WTC11 (cell line): ENCODE measurements at regions not wholly inside any gene's neighbourhood (a gene's known extent, or its start where the extent isn't known, plus 50 kb on each side); places are given as distances from the start of the nearest gene placed in this dataset.

Experiments used
- ATAC-seq: fragments of 200-7000 bp; cut with Tn5 transposase; 2 replicates; pipeline ENCODE4 v1.10.0; 2021; ENCODE audit warnings: mild to moderate bottlenecking, moderate library complexity
- CTCF ChIA-PET: fragments of 300-600 bp; sonication (Branson Sonifier 250); formaldehyde crosslinking; loops from one replicate; lab custom pipeline; 2021; ENCODE audit warnings: antibody characterized with exemption; lab: Charles Lee
- POLR2A ChIA-PET: fragments of 350-600 bp; sonication (Branson Sonifier 250); formaldehyde crosslinking; loops from one replicate; lab custom pipeline; 2021; ENCODE audit warnings: antibody characterized with exemption; lab: Charles Lee
- DNase-seq: peaks from one replicate; pipeline ENCODE4 v3.0.0; 2021; ENCODE audit warnings: low spot score
- H3K27ac Mint-ChIP-seq: 2 replicates; pipeline ENCODE4 v1.8.0; 2021; ENCODE audit warnings: mixed read lengths
- H3K27me3 Mint-ChIP-seq: 2 replicates; pipeline ENCODE4 v1.8.0; 2021; ENCODE audit warnings: low read depth, mild to moderate bottlenecking, moderate library complexity, mixed read lengths
- H3K36me3 Mint-ChIP-seq: 2 replicates; pipeline ENCODE4 v1.8.0; 2021; ENCODE audit warnings: mixed read lengths
- H3K4me1 Mint-ChIP-seq: 2 replicates; pipeline ENCODE4 v1.8.0; 2022; ENCODE audit warnings: mixed read lengths
- H3K4me3 Mint-ChIP-seq: 2 replicates; pipeline ENCODE4 v1.8.0; 2021; ENCODE audit warnings: mild to moderate bottlenecking, moderate library complexity, mixed read lengths
- H3K9me3 Mint-ChIP-seq: 2 replicates; pipeline ENCODE4 v1.8.0; 2021; ENCODE audit warnings: mixed read lengths
- CREM ChIP-seq: sonication (generic); formaldehyde crosslinking; IDR thresholded peaks from 2 replicates; pipeline ENCODE4 v1.8.1; 2022; ENCODE audit warnings: mild to moderate bottlenecking, missing genetic modification reagents, moderate library complexity
- E2F4 ChIP-seq: sonication (generic); formaldehyde crosslinking; IDR thresholded peaks from 2 replicates; pipeline ENCODE4 v1.8.1; 2022; ENCODE audit warnings: low read depth, mild to moderate bottlenecking, moderate library complexity, missing genetic modification reagents, borderline replicate concordance
- FOXP4 ChIP-seq: sonication (generic); formaldehyde crosslinking; IDR thresholded peaks from 2 replicates; pipeline ENCODE4 v1.8.0; 2022; ENCODE audit warnings: mild to moderate bottlenecking, missing genetic modification reagents
- JAZF1 ChIP-seq: fragments of 250-450 bp; sonication (Bioruptor Pico); IDR thresholded peaks from 2 replicates; pipeline ENCODE4 v1.9.0; 2021; ENCODE audit warnings: moderate library complexity, mild to moderate bottlenecking, inconsistent platforms
- KAT7 ChIP-seq: sonication (generic); formaldehyde crosslinking; IDR thresholded peaks from 2 replicates; pipeline ENCODE4 v1.8.1; 2023; ENCODE audit warnings: missing genetic modification reagents, mild to moderate bottlenecking, borderline replicate concordance
- NFYB ChIP-seq: sonication (generic); formaldehyde crosslinking; conservative IDR thresholded peaks from 2 replicates; pipeline ENCODE4 v1.8.0; 2022; ENCODE audit warnings: low read depth, missing genetic modification reagents
- NR1H2 ChIP-seq: sonication (generic); formaldehyde crosslinking; IDR thresholded peaks from 2 replicates; pipeline ENCODE4 v1.9.0; 2021; ENCODE audit warnings: mild to moderate bottlenecking, moderate library complexity, missing genetic modification reagents
- SOX15 ChIP-seq: fragments of 250-450 bp; sonication (Bioruptor Pico); IDR thresholded peaks from 2 replicates; pipeline ENCODE4 v1.9.0; 2021; ENCODE audit warnings: mild to moderate bottlenecking
- SP1 ChIP-seq: sonication (generic); formaldehyde crosslinking; conservative IDR thresholded peaks from 2 replicates; pipeline ENCODE4 v1.8.1; 2022; ENCODE audit warnings: missing genetic modification reagents
- TP53 ChIP-seq: sonication (generic); formaldehyde crosslinking; IDR thresholded peaks from 2 replicates; pipeline ENCODE4 v1.8.1; 2023; ENCODE audit warnings: mild to moderate bottlenecking, missing genetic modification reagents
- ZBTB43 ChIP-seq: sonication (generic); formaldehyde crosslinking; IDR thresholded peaks from 2 replicates; pipeline ENCODE4 v1.8.1; 2023; ENCODE audit warnings: mild to moderate bottlenecking, missing genetic modification reagents
- ZNF425 ChIP-seq: fragments of 250-450 bp; sonication (Bioruptor Pico); conservative IDR thresholded peaks from 2 replicates; pipeline ENCODE4 v1.9.0; 2021; ENCODE audit warnings: mild to moderate bottlenecking
- ZNF512 ChIP-seq: sonication (generic); formaldehyde crosslinking; IDR thresholded peaks from 2 replicates; pipeline ENCODE4 v1.8.1; 2022; ENCODE audit warnings: missing genetic modification reagents, borderline replicate concordance
- ZNF671 ChIP-seq: fragments of 250-450 bp; sonication (Bioruptor Pico); IDR thresholded peaks from 2 replicates; pipeline ENCODE4 v1.8.0; 2021; ENCODE audit warnings: mild to moderate bottlenecking
- TF ChIP-seq, protein P1 (sequence below): fragments of 250-450 bp; sonication (Bioruptor Pico); IDR thresholded peaks from 2 replicates; pipeline ENCODE4 v1.9.0; 2021; ENCODE audit warnings: mild to moderate bottlenecking, borderline replicate concordance
- TF ChIP-seq, protein P2 (sequence below): sonication (generic); formaldehyde crosslinking; IDR thresholded peaks from 2 replicates; pipeline ENCODE4 v1.8.1; 2022; ENCODE audit warnings: mild to moderate bottlenecking, missing genetic modification reagents, moderate library complexity, borderline replicate concordance
- TF ChIP-seq, protein P3 (sequence below): sonication (generic); formaldehyde crosslinking; IDR thresholded peaks from 2 replicates; pipeline ENCODE4 v1.8.0; 2023; ENCODE audit warnings: missing genetic modification reagents, mild to moderate bottlenecking, borderline replicate concordance
- TF ChIP-seq, protein P4 (sequence below): sonication (generic); formaldehyde crosslinking; IDR thresholded peaks from 2 replicates; pipeline ENCODE4 v1.8.1; 2023; ENCODE audit warnings: mild to moderate bottlenecking, missing genetic modification reagents, moderate library complexity

DNA sequence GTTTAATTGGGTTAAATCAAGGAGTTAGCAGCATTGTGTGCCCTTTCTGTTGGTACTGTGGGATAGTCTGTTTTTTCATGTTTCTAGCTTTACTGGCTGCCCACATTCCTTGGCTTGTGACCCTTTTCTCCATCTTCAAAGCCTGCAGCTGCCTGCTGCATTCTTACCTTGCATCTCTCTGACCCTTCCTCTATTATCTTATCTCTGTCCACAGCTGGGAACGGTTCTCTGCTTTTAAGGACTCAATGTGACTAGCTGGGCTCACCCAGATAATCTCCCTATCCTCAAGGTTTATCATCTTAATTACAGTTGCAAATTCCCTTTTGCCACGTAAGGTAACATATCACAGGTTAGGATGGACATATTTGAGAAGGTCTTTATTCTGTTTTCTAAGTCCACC is 199.7 kb downstream of the KCNS3 start:
- H3K27me3 Mint-ChIP-seq = no peaks in the 10 kb centered on the region
- CTCF ChIA-PET = interaction anchor here (0.7 to 1.4 kb wide), 2 partner anchors 72 to 83 kb away, joined by 3 read pairs; no protein-coding TSS in a partner anchor

More for the DNA sequence above, 199.7 kb downstream of the KCNS3 start:
- H3K27ac Mint-ChIP-seq = no peak overlapping the region
- POLR2A ChIA-PET = no interaction called here
- H3K36me3 Mint-ChIP-seq = no peaks in the 10 kb centered on the region
- ATAC-seq (no peak), DNase-seq (no peak)
- H3K4me3 Mint-ChIP-seq = no peak overlapping the region
- TF ChIP-seq, protein P1, sequence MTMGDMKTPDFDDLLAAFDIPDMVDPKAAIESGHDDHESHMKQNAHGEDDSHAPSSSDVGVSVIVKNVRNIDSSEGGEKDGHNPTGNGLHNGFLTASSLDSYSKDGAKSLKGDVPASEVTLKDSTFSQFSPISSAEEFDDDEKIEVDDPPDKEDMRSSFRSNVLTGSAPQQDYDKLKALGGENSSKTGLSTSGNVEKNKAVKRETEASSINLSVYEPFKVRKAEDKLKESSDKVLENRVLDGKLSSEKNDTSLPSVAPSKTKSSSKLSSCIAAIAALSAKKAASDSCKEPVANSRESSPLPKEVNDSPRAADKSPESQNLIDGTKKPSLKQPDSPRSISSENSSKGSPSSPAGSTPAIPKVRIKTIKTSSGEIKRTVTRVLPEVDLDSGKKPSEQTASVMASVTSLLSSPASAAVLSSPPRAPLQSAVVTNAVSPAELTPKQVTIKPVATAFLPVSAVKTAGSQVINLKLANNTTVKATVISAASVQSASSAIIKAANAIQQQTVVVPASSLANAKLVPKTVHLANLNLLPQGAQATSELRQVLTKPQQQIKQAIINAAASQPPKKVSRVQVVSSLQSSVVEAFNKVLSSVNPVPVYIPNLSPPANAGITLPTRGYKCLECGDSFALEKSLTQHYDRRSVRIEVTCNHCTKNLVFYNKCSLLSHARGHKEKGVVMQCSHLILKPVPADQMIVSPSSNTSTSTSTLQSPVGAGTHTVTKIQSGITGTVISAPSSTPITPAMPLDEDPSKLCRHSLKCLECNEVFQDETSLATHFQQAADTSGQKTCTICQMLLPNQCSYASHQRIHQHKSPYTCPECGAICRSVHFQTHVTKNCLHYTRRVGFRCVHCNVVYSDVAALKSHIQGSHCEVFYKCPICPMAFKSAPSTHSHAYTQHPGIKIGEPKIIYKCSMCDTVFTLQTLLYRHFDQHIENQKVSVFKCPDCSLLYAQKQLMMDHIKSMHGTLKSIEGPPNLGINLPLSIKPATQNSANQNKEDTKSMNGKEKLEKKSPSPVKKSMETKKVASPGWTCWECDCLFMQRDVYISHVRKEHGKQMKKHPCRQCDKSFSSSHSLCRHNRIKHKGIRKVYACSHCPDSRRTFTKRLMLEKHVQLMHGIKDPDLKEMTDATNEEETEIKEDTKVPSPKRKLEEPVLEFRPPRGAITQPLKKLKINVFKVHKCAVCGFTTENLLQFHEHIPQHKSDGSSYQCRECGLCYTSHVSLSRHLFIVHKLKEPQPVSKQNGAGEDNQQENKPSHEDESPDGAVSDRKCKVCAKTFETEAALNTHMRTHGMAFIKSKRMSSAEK (CRISPR knock-in tag) = no peak
- TF ChIP-seq JAZF1 (CRISPR knock-in tag) (no peak), ZBTB43 (CRISPR knock-in tag) (no peak), SP1 (CRISPR knock-in tag) (no peak), FOXP4 (CRISPR knock-in tag) (no peak), CREM (CRISPR knock-in tag) (no peak), ZNF425 (CRISPR knock-in tag) (no peak), NFYB (CRISPR knock-in tag) (no peak), NR1H2 (no peak), KAT7 (no peak), SOX15 (CRISPR knock-in tag) (no peak), TP53 (CRISPR knock-in tag) (no peak), E2F4 (no peak), ZNF671 (CRISPR knock-in tag) (no peak), ZNF512 (CRISPR knock-in tag) (no peak)
- TF ChIP-seq, protein P2, sequence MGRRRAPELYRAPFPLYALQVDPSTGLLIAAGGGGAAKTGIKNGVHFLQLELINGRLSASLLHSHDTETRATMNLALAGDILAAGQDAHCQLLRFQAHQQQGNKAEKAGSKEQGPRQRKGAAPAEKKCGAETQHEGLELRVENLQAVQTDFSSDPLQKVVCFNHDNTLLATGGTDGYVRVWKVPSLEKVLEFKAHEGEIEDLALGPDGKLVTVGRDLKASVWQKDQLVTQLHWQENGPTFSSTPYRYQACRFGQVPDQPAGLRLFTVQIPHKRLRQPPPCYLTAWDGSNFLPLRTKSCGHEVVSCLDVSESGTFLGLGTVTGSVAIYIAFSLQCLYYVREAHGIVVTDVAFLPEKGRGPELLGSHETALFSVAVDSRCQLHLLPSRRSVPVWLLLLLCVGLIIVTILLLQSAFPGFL = no peak
- TF ChIP-seq, protein P3, sequence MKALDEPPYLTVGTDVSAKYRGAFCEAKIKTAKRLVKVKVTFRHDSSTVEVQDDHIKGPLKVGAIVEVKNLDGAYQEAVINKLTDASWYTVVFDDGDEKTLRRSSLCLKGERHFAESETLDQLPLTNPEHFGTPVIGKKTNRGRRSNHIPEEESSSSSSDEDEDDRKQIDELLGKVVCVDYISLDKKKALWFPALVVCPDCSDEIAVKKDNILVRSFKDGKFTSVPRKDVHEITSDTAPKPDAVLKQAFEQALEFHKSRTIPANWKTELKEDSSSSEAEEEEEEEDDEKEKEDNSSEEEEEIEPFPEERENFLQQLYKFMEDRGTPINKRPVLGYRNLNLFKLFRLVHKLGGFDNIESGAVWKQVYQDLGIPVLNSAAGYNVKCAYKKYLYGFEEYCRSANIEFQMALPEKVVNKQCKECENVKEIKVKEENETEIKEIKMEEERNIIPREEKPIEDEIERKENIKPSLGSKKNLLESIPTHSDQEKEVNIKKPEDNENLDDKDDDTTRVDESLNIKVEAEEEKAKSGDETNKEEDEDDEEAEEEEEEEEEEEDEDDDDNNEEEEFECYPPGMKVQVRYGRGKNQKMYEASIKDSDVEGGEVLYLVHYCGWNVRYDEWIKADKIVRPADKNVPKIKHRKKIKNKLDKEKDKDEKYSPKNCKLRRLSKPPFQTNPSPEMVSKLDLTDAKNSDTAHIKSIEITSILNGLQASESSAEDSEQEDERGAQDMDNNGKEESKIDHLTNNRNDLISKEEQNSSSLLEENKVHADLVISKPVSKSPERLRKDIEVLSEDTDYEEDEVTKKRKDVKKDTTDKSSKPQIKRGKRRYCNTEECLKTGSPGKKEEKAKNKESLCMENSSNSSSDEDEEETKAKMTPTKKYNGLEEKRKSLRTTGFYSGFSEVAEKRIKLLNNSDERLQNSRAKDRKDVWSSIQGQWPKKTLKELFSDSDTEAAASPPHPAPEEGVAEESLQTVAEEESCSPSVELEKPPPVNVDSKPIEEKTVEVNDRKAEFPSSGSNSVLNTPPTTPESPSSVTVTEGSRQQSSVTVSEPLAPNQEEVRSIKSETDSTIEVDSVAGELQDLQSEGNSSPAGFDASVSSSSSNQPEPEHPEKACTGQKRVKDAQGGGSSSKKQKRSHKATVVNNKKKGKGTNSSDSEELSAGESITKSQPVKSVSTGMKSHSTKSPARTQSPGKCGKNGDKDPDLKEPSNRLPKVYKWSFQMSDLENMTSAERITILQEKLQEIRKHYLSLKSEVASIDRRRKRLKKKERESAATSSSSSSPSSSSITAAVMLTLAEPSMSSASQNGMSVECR (CRISPR knock-in tag) = no peak
- TF ChIP-seq, protein P4, sequence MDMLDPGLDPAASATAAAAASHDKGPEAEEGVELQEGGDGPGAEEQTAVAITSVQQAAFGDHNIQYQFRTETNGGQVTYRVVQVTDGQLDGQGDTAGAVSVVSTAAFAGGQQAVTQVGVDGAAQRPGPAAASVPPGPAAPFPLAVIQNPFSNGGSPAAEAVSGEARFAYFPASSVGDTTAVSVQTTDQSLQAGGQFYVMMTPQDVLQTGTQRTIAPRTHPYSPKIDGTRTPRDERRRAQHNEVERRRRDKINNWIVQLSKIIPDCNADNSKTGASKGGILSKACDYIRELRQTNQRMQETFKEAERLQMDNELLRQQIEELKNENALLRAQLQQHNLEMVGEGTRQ (CRISPR knock-in tag) = no peak
- H3K9me3 Mint-ChIP-seq = peaks cover 9% of the 10 kb centered on the region
- H3K4me1 Mint-ChIP-seq = no peaks in the 10 kb centered on the region
